A549 (cell line): ENCODE measurements at regions not wholly inside any gene's neighbourhood (a gene's known extent, or its start where the extent isn't known, plus 50 kb on each side); places are given as distances from the start of the nearest gene placed in this dataset.

Experiments used
- CBX2 ChIP-seq: fragments of 200-600 bp; sonication (generic); IDR thresholded peaks from 2 replicates; pipeline ENCODE4 v1.6.1; 2016; ENCODE audit warnings: low read depth, mild to moderate bottlenecking, borderline replicate concordance
- CHD2 ChIP-seq: fragments of 150-350 bp; IDR thresholded peaks from 2 replicates; pipeline ENCODE4 v1.6.1; 2014; ENCODE audit warnings: low read length; ENCODE audit not compliant: partially characterized antibody
- CTCF ChIP-seq: fragments of >200 bp; sonication (Bioruptor Twin); formaldehyde crosslinking; IDR thresholded peaks from 3 replicates; pipeline ENCODE4 v1.5.1; 2016
- EP300 ChIP-seq, 2 experiments: fragments of >200 bp; sonication (Bioruptor Twin); formaldehyde crosslinking; IDR thresholded peaks; 2 replicates in 1 of 2; 3 replicates in 1 of 2; pipeline ENCODE4 v1.6.1; 2016 to 2017
- ESRRA ChIP-seq: fragments of 150-350 bp; IDR thresholded peaks from 2 replicates; pipeline ENCODE4 v1.6.1; 2014; ENCODE audit warnings: mild to moderate bottlenecking, low read length, borderline replicate concordance
- HMGXB4 ChIP-seq: fragments of 250-450 bp; sonication (Bioruptor Pico); IDR thresholded peaks from 2 replicates; pipeline ENCODE4 v1.5.0; 2021; ENCODE audit warnings: mild to moderate bottlenecking, moderate library complexity, borderline replicate concordance
- JUNB ChIP-seq: fragments of >200 bp; sonication (Bioruptor Twin); formaldehyde crosslinking; IDR thresholded peaks from 2 replicates; pipeline ENCODE4 v1.6.1; 2016
- MAX ChIP-seq: IDR thresholded peaks from 2 replicates; pipeline ENCODE4 v1.6.1; 2012
- NPAS2 ChIP-seq: fragments of 250-450 bp; sonication (Bioruptor Pico); IDR thresholded peaks from 2 replicates; pipeline ENCODE4 v1.8.0; 2022; ENCODE audit warnings: mild to moderate bottlenecking, moderate library complexity, borderline replicate concordance
- POLR2A ChIP-seq: IDR thresholded peaks from 2 replicates; pipeline ENCODE4 v1.6.1; 2012; ENCODE audit warnings: mild to moderate bottlenecking, low read length
- REST ChIP-seq: fragments of 200-600 bp; sonication (generic); IDR thresholded peaks from 2 replicates; pipeline ENCODE4 v1.6.1; 2016; ENCODE audit warnings: antibody characterized with exemption, mild to moderate bottlenecking, moderate library complexity
- USF2 ChIP-seq: fragments of 450-650 bp; IDR thresholded peaks from 2 replicates; pipeline ENCODE4 v1.6.1; 2014; ENCODE audit warnings: antibody characterized with exemption
- ZFP36 ChIP-seq: fragments of 450-650 bp; IDR thresholded peaks from 2 replicates; pipeline ENCODE4 v1.6.1; 2014; ENCODE audit warnings: borderline replicate concordance; ENCODE audit not compliant: partially characterized antibody

GRCh38 chr5:51472472-51472871, 89.2 kb downstream of the ISL1 start:
- TF ChIP-seq CTCF (no peak), POLR2A (no peak), ESRRA (no peak), MAX (no peak), REST (no peak), NPAS2 (no peak), HMGXB4 (CRISPR knock-in tag) (no peak), JUNB (no peak), USF2 (no peak), ZFP36 (no peak), EP300 (IDR thresholded peaks at IDR 0.05) (no peak), CHD2 (no peak), CBX2 (no peak)
